K562 (cell line): ENCODE measurements at regions not wholly inside any gene's neighbourhood (a gene's known extent, or its start where the extent isn't known, plus 50 kb on each side); places are given as distances from the start of the nearest gene placed in this dataset.

ENCODE experiments used
- ATAC-seq: fragments of 200-7000 bp; cut with Tn5 transposase; 3 replicates; pipeline ENCODE4 v1.9.1; 2020; ENCODE audit warnings: moderate library complexity
- BruUV-seq: library from RNA; stranded (reverse); fragments of 400-500 nt; replicated peaks from 2 replicates; lab custom pipeline; 2021; lab: Mats Ljungman, UMichigan
- CTCF ChIA-PET: fragments of 300-600 bp; formaldehyde crosslinking; extraction: SDS; loops from one replicate; lab custom pipeline; 2021; ENCODE audit warnings: low intra/inter-chr PET ratio; lab: Yijun Ruan, JAX
- POLR2A ChIA-PET: fragments of 300-600, 350-650 bp; sonication (Branson Sonifier 250); formaldehyde crosslinking; extraction: SDS; loops from one replicate; lab custom pipeline; 2021; ENCODE audit warnings: antibody characterized with exemption, inconsistent platforms; lab: Yijun Ruan, JAX
- DNase-seq, 4 experiments: peaks; one replicate each; pipeline versions ENCODE4 v3.0.0 to v3.0.0-alpha.2; 2011 to 2018; ENCODE audit warnings: low spot score in 3 of 4, mixed read lengths in 3 of 4; ENCODE audit errors: extremely low read depth in 1 of 4
- FAIRE-seq: peaks from 2 replicates; lab custom pipeline; 2011; peaks lifted over from hg19 to GRCh38; lab: Jason Lieb, UNC
- H2AFZ ChIP-seq: 2 replicates; pipeline ENCODE4 v1.6.0; 2011; ENCODE audit warnings: low read depth, low read length, control low read depth, inconsistent platforms
- H3K27ac ChIP-seq: fragments of 200-600 bp; 3 replicates; pipeline ENCODE4 v1.8.0; 2011; ENCODE audit warnings: low read depth, mild to moderate bottlenecking, control low read depth, inconsistent platforms, low read length, moderate library complexity, mixed read lengths; ENCODE audit errors: extremely low read depth
- H3K27me3 ChIP-seq, 2 experiments: fragments of 300-600 bp in 1 of 2; 2 replicates in 1 of 2; 3 replicates in 1 of 2; pipeline versions ENCODE4 v1.6.0 to v1.8.0; 2011; ENCODE audit warnings: inconsistent platforms in 2 of 2, low read length in 2 of 2, mild to moderate bottlenecking in 1 of 2, mixed read lengths in 1 of 2, moderate library complexity in 1 of 2; ENCODE audit not compliant: control insufficient read depth in 2 of 2, insufficient read depth in 2 of 2
- H3K36me3 ChIP-seq: fragments of 300-600 bp; 3 replicates; pipeline ENCODE4 v1.8.0; 2011; ENCODE audit warnings: mild to moderate bottlenecking, low read length, inconsistent platforms; ENCODE audit not compliant: control insufficient read depth, insufficient read depth
- H3K4me1 ChIP-seq, 2 experiments: fragments of 200-600 bp in 1 of 2; replicated peaks in 1 of 2; 2 replicates in 1 of 2; 3 replicates in 1 of 2; pipeline versions ENCODE4 v1.5.1 to v1.8.0; 2011; ENCODE audit warnings: inconsistent platforms in 2 of 2, low read length in 2 of 2, mild to moderate bottlenecking in 1 of 2, mixed read lengths in 1 of 2, moderate library complexity in 1 of 2; ENCODE audit not compliant: control insufficient read depth in 2 of 2, insufficient read depth in 2 of 2
- H3K4me2 ChIP-seq: 2 replicates; pipeline ENCODE4 v1.6.1; 2011; ENCODE audit warnings: low read length, control low read depth, inconsistent platforms, mixed read lengths; ENCODE audit not compliant: insufficient read depth
- H3K4me3 ChIP-seq: fragments of 200-600 bp; sonication (generic), shearing (Covaris generic); 2 replicates; pipeline ENCODE4 v1.5.1; 2016; ENCODE audit warnings: control low read depth, inconsistent platforms
- H3K79me2 ChIP-seq: fragments of 200-600 bp; 3 replicates; pipeline ENCODE4 v1.8.0; 2011; ENCODE audit warnings: low read length, inconsistent platforms; ENCODE audit not compliant: control insufficient read depth, insufficient read depth
- H3K9ac ChIP-seq, 2 experiments: 2 replicates each; pipeline versions ENCODE4 v1.6.0 to v1.6.1; 2011; ENCODE audit warnings: low read depth in 2 of 2, low read length in 2 of 2, control low read depth in 1 of 2, inconsistent platforms in 1 of 2, mild to moderate bottlenecking in 1 of 2, mixed read lengths in 1 of 2; ENCODE audit not compliant: insufficient read depth in 1 of 2
- H3K9me1 ChIP-seq: one replicate; pipeline ENCODE4 v1.6.0; 2011; ENCODE audit warnings: inconsistent platforms, mild to moderate bottlenecking, low read length, moderate library complexity; ENCODE audit not compliant: control insufficient read depth, insufficient read depth
- H3K9me3 ChIP-seq: replicated peaks from 2 replicates; pipeline ENCODE4 v1.5.1; 2011; ENCODE audit warnings: low read depth, low read length, inconsistent platforms; ENCODE audit not compliant: control insufficient read depth, insufficient read depth
- H4K20me1 ChIP-seq: replicated peaks from 2 replicates; pipeline ENCODE4 v1.6.1; 2011; ENCODE audit warnings: low read length, inconsistent platforms, mixed read lengths; ENCODE audit not compliant: control insufficient read depth, insufficient read depth
- BRF1 ChIP-seq: IDR thresholded peaks from 3 replicates; pipeline ENCODE4 v1.6.1; 2011; ENCODE audit warnings: borderline replicate concordance, mild to moderate bottlenecking; ENCODE audit not compliant: insufficient read length; ENCODE audit errors: extremely low read depth
- FOXK1 ChIP-seq: sonication (generic); formaldehyde crosslinking; IDR thresholded peaks from 2 replicates; pipeline ENCODE4 v1.8.0; 2022; ENCODE audit warnings: missing genetic modification reagents, mild to moderate bottlenecking, borderline replicate concordance
- GTF2F1 ChIP-seq: IDR thresholded peaks from 2 replicates; pipeline ENCODE4 v1.6.1; 2011; ENCODE audit warnings: low read depth, low read length, improper control_type of control experiment
- HNRNPLL ChIP-seq: fragments of 200-400 bp; formaldehyde crosslinking; IDR thresholded peaks from 2 replicates; pipeline ENCODE4 v1.6.1; 2017; ENCODE audit warnings: low read length, low read depth, mild to moderate bottlenecking; ENCODE audit not compliant: poor library complexity, severe bottlenecking
- MEF2A ChIP-seq: IDR thresholded peaks from 2 replicates; pipeline ENCODE4 v1.6.1; 2011; ENCODE audit warnings: low read depth, mild to moderate bottlenecking, low read length, moderate library complexity; ENCODE audit not compliant: control insufficient read depth
- NUFIP1 ChIP-seq: fragments of 450-650 bp; IDR thresholded peaks from 2 replicates; pipeline ENCODE4 v1.6.1; 2018; ENCODE audit not compliant: partially characterized antibody
- RFX7 ChIP-seq: fragments of 250-450 bp; sonication (Bioruptor Pico); IDR thresholded peaks from 2 replicates; pipeline ENCODE4 v1.5.1; 2021; ENCODE audit warnings: mild to moderate bottlenecking
- RNF2 ChIP-seq: sonication (generic); IDR thresholded peaks from 2 replicates; pipeline ENCODE4 v1.6.1; 2016
- STAT5B ChIP-seq: fragments of 250-450 bp; sonication (Bioruptor Pico); IDR thresholded peaks from 2 replicates; pipeline ENCODE4 v1.8.0; 2021; ENCODE audit warnings: mild to moderate bottlenecking, inconsistent platforms
- ZKSCAN1 ChIP-seq: fragments of 150-350 bp; IDR thresholded peaks from 2 replicates; pipeline ENCODE4 v1.6.1; 2016; ENCODE audit warnings: low read depth, low read length
- WGBS: fragments of 100-300 bp; shearing (Covaris generic); methylation state at CpG from one replicate; pipeline ENCODE4 v1.1.6; 2016; ENCODE audit warnings: low coverage, mixed read lengths; ENCODE audit not compliant: insufficient coverage; ENCODE audit errors: missing lambda C conversion rate; 5-methylcytosine and 5-hydroxymethylcytosine counted together
- in situ Hi-C: fragments of 300-500 bp; cut with MboI; formaldehyde crosslinking; loops from 4 replicates; pipeline ENCODE4 v1.15.0; 2018; ENCODE audit warnings: inconsistent platforms, mixed read lengths
- intact Hi-C: fragments of 100-400 bp; cut with micrococcal nuclease; formaldehyde crosslinking; loops from 2 replicates; pipeline ENCODE4 v1.14.2; 2022

- Histone ChIP-seq H3K4me1 (peaks cover 0 to 5% of the 10 kb centered on the region in 2 experiments; a peak in 2 of 5 replicates), H3K27me3 (peaks cover 11 to 66% of the 10 kb centered on the region in 2 experiments; a peak in 4 of 5 replicates), H3K36me3 (no peaks in the 10 kb centered on the region), H4K20me1 (no peaks in the 10 kb centered on the region), H3K4me3 (no peak overlapping the region), H3K9ac (no peak overlapping the region), H3K4me2 (no peak overlapping the region), H3K27ac (no peak overlapping the region), H2AFZ (no peak overlapping the region), H3K9me3 (no peaks in the 10 kb centered on the region), H3K79me2 (no peaks in the 10 kb centered on the region), H3K9me1 (no peaks in the 10 kb centered on the region)
- ChIA-PET CTCF (no interaction called here), POLR2A (no interaction called here)
- DNase-seq: no peak
- FAIRE-seq: no peak
- 2% methylated on average over 19 of the region's 19 CpGs for WGBS
- BruUV-seq: no TSS peak
- ATAC-seq: no peak
- TF ChIP-seq MEF2A (no peak), ZKSCAN1 (no peak), RNF2 (no peak), STAT5B (CRISPR knock-in tag) (no peak), NUFIP1 (no peak), FOXK1 (no peak), HNRNPLL (no peak), RFX7 (CRISPR knock-in tag) (no peak), BRF1 (no peak), GTF2F1 (no peak)
- intact Hi-C loops: no loop called here
- in situ Hi-C loops: no loop called here
Measured at GRCh38 chr4:3637326-3638016, 105.2 kb upstream of the LRPAP1 start.
